SU-DHL-6 (cell line): ENCODE measurements at regions not wholly inside any gene's neighbourhood (a gene's known extent, or its start where the extent isn't known, plus 50 kb on each side); places are given as distances from the start of the nearest gene placed in this dataset.

Experiments
- H2AFZ ChIP-seq: fragments of 200-600 bp; sonication (generic); 2 replicates; pipeline ENCODE4 v1.6.1; 2014; ENCODE audit warnings: low read depth, mild to moderate bottlenecking, moderate library complexity, mixed read lengths, antibody characterized with exemption, low read length; ENCODE audit not compliant: severe bottlenecking
- H3F3A ChIP-seq: fragments of 200-600 bp; shearing (Covaris generic); 2 replicates; pipeline ENCODE4 v1.6.0; 2016; ENCODE audit warnings: antibody characterized with exemption, mild to moderate bottlenecking; ENCODE audit not compliant: insufficient read depth
- H3K27ac ChIP-seq: fragments of 200-600 bp; sonication (generic); 2 replicates; pipeline ENCODE4 v1.5.1; 2016; ENCODE audit warnings: low read depth, mild to moderate bottlenecking, low read length, moderate library complexity, mixed read lengths
- H3K27me3 ChIP-seq: fragments of 200-600 bp; sonication (generic), shearing (Covaris generic); 2 replicates; pipeline ENCODE4 v1.6.0; 2014; ENCODE audit warnings: mild to moderate bottlenecking, low read length
- H3K36me3 ChIP-seq: fragments of 200-600 bp; sonication (generic); 2 replicates; pipeline ENCODE4 v1.6.1; 2014; ENCODE audit warnings: mild to moderate bottlenecking, low read length, mixed read lengths
- H3K4me2 ChIP-seq: fragments of 300-600, 200-600 bp; shearing (Covaris generic), sonication (generic); 2 replicates; pipeline ENCODE4 v1.6.0; 2014; ENCODE audit warnings: low read length, low read depth, mild to moderate bottlenecking; ENCODE audit not compliant: poor library complexity, severe bottlenecking
- H3K4me3 ChIP-seq: fragments of 200-600 bp; sonication (generic); 2 replicates; pipeline ENCODE4 v1.5.1; 2014; ENCODE audit warnings: antibody characterized with exemption, low read length, mild to moderate bottlenecking, mixed read lengths; ENCODE audit not compliant: insufficient read depth, poor library complexity, severe bottlenecking
- H3K79me2 ChIP-seq: fragments of 200-600 bp; sonication (generic); 2 replicates; pipeline ENCODE4 v1.6.1; 2014; ENCODE audit warnings: mild to moderate bottlenecking, low read length, moderate library complexity; ENCODE audit not compliant: insufficient read depth
- H3K9ac ChIP-seq: fragments of 200-600 bp; sonication (generic); 2 replicates; pipeline ENCODE4 v1.7.0; 2014; ENCODE audit warnings: mild to moderate bottlenecking, low read length
- H3K9me2 ChIP-seq: fragments of 200-600 bp; sonication (generic); replicated peaks from 2 replicates; pipeline ENCODE4 v1.6.1; 2014; ENCODE audit warnings: low read length; ENCODE audit not compliant: insufficient read depth
- H3K9me3 ChIP-seq: fragments of 200-600 bp; sonication (generic); 2 replicates; pipeline ENCODE4 v1.6.1; 2014; ENCODE audit warnings: low read length, mixed read lengths; ENCODE audit not compliant: insufficient read depth
- H4K20me1 ChIP-seq: fragments of 200-600 bp; sonication (generic); 2 replicates; pipeline ENCODE4 v1.6.1; 2014; ENCODE audit warnings: low read depth, mild to moderate bottlenecking, antibody characterized with exemption, low read length, moderate library complexity, mixed read lengths
- EZH2phosphoT487 ChIP-seq: fragments of 200-600 bp; sonication (generic), shearing (Covaris generic); conservative IDR thresholded peaks from 2 replicates; pipeline ENCODE4 v1.6.1; 2018; ENCODE audit warnings: mild to moderate bottlenecking, antibody characterized with exemption, low read length, moderate library complexity, mixed read lengths
- TF ChIP-seq, protein P1 (sequence below): fragments of 200-600 bp; sonication (generic); IDR thresholded peaks from one replicate; pipeline ENCODE4 v1.5.1; 2017; ENCODE audit warnings: antibody characterized with exemption, mild to moderate bottlenecking, low read length, moderate library complexity; ENCODE audit not compliant: insufficient read depth, poor library complexity, severe bottlenecking

DNA sequence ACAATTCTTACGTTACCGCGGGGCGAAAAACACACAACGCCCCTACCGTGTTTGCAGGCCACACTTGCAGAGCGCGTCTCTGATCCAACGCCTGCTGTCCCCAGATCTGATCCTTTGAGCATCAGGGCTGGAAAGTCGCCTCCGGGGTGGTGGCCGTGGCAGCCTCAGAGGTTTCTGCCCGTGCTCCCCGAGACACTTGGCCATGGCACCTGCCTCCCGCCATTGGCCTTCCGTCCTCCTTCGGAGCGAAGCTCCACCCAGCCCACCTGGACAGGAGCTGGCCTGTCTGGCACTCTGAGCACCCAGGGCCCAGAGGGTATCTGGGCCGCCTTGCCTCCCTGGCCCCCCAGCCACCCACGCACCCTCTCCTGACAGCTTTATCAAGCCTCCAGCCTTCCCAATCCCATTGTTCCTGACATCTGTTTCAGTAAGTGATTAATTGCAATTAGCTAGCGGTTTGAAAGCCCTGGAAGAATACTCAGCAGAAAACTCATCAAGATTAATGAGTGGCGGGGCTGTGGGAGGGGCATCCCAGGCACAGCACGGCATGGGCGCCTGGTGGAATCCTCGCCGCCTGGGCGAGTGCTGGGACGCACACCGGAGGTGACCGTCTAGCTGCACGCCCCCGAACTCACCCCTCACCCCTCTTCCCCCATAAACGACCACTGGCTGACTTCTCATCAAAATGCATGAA, 181.5 kb upstream of the GSE1 start:
- H3K27me3 ChIP-seq: no peaks in the 10 kb centered on the region
- no peaks in the 10 kb centered on the region for H3K9me3 ChIP-seq
- H4K20me1 ChIP-seq: no peaks in the 10 kb centered on the region
- H3K9ac ChIP-seq: no peak overlapping the region
- no peaks in the 10 kb centered on the region for H3K9me2 ChIP-seq
- H3K79me2 ChIP-seq: no peaks in the 10 kb centered on the region
- H3F3A ChIP-seq: no peaks in the 10 kb centered on the region
- no peak overlapping the region for H2AFZ ChIP-seq
- H3K4me2 ChIP-seq: no peak overlapping the region
- no peak overlapping the region for H3K27ac ChIP-seq
- TF ChIP-seq EZH2phosphoT487: no peak
- TF ChIP-seq, protein P1, sequence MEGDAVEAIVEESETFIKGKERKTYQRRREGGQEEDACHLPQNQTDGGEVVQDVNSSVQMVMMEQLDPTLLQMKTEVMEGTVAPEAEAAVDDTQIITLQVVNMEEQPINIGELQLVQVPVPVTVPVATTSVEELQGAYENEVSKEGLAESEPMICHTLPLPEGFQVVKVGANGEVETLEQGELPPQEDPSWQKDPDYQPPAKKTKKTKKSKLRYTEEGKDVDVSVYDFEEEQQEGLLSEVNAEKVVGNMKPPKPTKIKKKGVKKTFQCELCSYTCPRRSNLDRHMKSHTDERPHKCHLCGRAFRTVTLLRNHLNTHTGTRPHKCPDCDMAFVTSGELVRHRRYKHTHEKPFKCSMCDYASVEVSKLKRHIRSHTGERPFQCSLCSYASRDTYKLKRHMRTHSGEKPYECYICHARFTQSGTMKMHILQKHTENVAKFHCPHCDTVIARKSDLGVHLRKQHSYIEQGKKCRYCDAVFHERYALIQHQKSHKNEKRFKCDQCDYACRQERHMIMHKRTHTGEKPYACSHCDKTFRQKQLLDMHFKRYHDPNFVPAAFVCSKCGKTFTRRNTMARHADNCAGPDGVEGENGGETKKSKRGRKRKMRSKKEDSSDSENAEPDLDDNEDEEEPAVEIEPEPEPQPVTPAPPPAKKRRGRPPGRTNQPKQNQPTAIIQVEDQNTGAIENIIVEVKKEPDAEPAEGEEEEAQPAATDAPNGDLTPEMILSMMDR: no peak
- H3K36me3 ChIP-seq: no peaks in the 10 kb centered on the region
- no peak overlapping the region for H3K4me3 ChIP-seq

DNA sequence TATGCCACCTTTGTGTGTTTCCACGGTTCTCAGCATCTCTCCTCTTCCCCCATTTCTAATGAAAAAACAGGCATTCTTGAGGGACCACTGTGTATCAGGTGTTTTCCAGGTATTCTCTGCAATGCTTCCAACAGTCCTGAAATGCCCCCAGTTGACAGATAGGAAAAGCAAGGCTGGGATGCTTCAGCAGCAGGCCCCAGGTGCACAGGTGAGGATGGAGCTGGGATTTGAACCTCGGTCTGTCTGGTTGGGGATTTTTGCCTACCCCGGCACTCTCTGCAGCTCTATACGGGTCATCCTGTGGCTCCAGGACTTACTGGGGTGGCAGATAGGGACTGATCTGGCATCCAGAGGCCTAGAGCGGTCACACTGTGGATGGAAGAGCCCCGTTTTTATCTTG, 180.5 kb upstream of the GSE1 start:
- no peak overlapping the region for H3K27ac ChIP-seq
- no peak overlapping the region for H2AFZ ChIP-seq
- no peaks in the 10 kb centered on the region for H4K20me1 ChIP-seq
- H3K9me3 ChIP-seq: no peaks in the 10 kb centered on the region
- H3K9me2 ChIP-seq: no peaks in the 10 kb centered on the region
- H3K4me2 ChIP-seq: no peak overlapping the region
- no peak overlapping the region for H3K9ac ChIP-seq
- no peaks in the 10 kb centered on the region for H3K79me2 ChIP-seq
- H3K27me3 ChIP-seq: no peaks in the 10 kb centered on the region
- H3K36me3 ChIP-seq: no peaks in the 10 kb centered on the region
- TF ChIP-seq EZH2phosphoT487: no peak
- TF ChIP-seq, protein P1: no peak
- no peak overlapping the region for H3K4me3 ChIP-seq
- H3F3A ChIP-seq: no peaks in the 10 kb centered on the region

DNA sequence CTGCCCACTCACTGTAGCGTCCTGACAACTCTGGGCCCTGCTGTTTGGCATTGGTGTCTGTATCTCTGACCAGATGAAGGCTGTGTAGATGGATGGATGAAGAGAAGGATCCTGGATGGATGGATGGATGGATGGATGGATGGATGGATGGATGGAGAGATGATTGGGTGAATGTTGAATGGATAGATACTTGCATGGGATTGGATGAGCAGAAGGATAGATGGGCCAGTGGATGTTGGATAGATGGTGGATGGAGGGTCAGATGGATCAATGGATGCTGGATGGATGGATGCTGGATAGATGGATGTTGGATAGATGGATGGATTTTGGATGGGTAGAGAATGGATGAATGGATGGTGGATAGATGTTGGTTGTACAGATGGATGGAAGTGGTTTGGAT, 179.6 kb upstream of the GSE1 start:
- H3K9me3 ChIP-seq: no peaks in the 10 kb centered on the region
- H3K9me2 ChIP-seq: no peaks in the 10 kb centered on the region
- TF ChIP-seq EZH2phosphoT487: no peak
- TF ChIP-seq, protein P1: no peak
- no peak overlapping the region for H3K4me3 ChIP-seq
- H3K36me3 ChIP-seq: no peaks in the 10 kb centered on the region
- no peaks in the 10 kb centered on the region for H3K27me3 ChIP-seq
- H2AFZ ChIP-seq: no peak overlapping the region
- H3K9ac ChIP-seq: no peak overlapping the region
- no peak overlapping the region for H3K27ac ChIP-seq
- H3K79me2 ChIP-seq: no peaks in the 10 kb centered on the region
- H4K20me1 ChIP-seq: no peaks in the 10 kb centered on the region
- H3K4me2 ChIP-seq: no peak overlapping the region
- no peaks in the 10 kb centered on the region for H3F3A ChIP-seq
